Fibroblast of villous mesenchyme (primary cell): ENCODE measurements at regions not wholly inside any gene's neighbourhood (a gene's known extent, or its start where the extent isn't known, plus 50 kb on each side); places are given as distances from the start of the nearest gene placed in this dataset.
A peak's percentile ranks its signal among the peaks of the same experiment; 100 is the strongest.
"Not testable (repeated sequence)": the region's sequence is repeated elsewhere in the genome, so short reads cannot be mapped to it uniquely, and the experiment has no call there.

Source experiments
- DNase-seq: peaks from one replicate; pipeline ENCODE4 v3.0.0-alpha.2; 2010; ENCODE audit warnings: low read depth
- H3K4me3 ChIP-seq: 2 replicates; pipeline ENCODE4 v1.5.1; 2011; ENCODE audit warnings: low read depth, mild to moderate bottlenecking, low read length
- CTCF ChIP-seq: IDR thresholded peaks from 2 replicates; pipeline ENCODE4 v1.5.1; 2012; ENCODE audit warnings: low read depth, mild to moderate bottlenecking, low read length; ENCODE audit not compliant: insufficient read depth

GRCh38 chr2:215635071-215635787 is 199.4 kb upstream of the FN1 start:
- no peak for TF ChIP-seq CTCF
- H3K4me3 ChIP-seq: no peak overlapping the region
- DNase-seq: no peak

- TF ChIP-seq CTCF: no peak
- DNase-seq: no peak
Measured at GRCh38 chr2:215633360-215633759, 197.5 kb upstream of the FN1 start.

DNA sequence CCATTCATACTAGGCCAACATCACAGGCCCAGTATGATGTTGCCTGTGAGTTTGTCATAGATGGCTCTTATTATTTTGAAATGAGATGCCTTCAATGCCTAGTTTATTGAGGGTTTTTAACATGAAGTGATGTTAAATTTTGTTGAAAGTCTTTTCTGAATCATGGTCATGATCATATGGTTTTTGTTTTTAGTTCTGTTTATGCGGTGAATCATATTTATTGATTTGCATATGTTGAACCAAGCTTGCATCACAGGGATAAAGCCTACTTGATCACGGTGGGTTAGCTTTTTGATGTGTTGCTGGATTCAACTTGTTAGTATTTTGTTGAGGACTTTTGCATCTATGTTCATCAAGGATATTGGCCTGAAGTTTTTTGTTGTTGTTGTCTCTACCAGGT is 195.8 kb upstream of the FN1 start:
- TF ChIP-seq CTCF: no peak
- no peak for DNase-seq
- H3K4me3 ChIP-seq: no peak overlapping the region

More at GRCh38 chr2:215633360-215633759, 197.5 kb upstream of the FN1 start:
- no peak overlapping the region for H3K4me3 ChIP-seq

DNA sequence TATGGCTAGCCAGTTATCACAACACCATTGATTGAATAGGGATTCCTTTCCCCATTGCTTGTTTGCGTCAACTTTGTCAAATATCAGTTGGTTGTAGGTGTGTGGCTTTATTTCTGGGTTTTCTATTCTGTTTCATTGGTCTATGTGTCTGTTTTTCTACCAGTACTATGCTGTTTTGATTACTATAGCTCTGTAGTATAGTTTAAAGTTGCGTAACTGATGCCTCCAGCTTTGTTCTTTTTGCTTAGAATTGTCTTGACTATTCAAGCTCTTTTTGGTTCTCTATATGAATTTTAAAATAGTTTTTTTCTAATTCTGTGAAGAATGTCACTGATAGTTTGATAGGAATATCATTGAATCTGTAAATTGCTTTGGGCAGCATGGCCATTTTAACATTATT is 194.9 kb upstream of the FN1 start:
- DNase-seq, H3K4me3 ChIP-seq: not testable (repeated sequence)

DNA sequence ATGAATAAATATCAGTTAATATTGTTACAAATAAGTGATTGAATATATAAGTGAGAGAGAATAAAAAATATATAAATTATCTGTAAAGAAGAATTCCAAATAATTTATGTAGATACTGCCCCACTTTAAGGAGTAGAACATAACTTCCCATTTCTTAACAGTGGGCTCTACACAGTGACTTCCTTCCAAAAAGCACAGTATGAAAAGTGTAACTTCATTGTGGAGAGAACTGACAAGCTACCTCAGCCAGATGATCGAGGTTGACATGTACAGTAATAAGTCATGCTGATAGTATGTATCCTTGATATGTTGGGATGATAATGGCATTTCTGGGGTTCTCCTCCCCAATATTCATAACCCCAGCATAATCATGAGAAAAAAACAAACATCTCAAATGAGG is 191.9 kb upstream of the FN1 start:
- no peak overlapping the region for H3K4me3 ChIP-seq

DNA sequence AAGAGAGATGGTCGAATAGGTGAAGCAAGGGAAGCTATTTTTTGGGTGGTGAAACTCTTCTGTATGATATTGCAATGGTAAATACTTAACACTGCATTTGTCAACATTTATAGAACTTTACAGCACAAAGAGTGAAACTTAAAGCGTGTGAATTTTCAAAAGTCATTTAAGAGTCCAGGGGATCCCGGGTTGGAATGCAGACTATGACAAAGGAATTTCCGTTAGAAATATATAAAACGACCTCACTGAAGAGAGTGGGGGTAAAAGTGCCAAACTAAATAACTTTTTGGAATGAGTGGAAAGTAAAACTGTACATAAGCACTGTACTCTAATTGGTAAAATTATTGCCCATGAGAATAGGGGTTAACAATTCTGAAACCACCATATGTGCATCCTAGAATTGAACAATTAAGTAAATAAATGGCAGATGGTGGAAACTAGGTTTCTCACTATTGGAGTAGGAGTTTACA is 191.0 kb upstream of the FN1 start:
- TF ChIP-seq CTCF: no peak
- peak; percentile 67 for DNase-seq
- H3K4me3 ChIP-seq: no peak overlapping the region

More for the DNA sequence above, 191.9 kb upstream of the FN1 start:
- TF ChIP-seq CTCF: no peak
- DNase-seq: no peak

GRCh38 chr2:215626063-215626462 is 190.2 kb upstream of the FN1 start:
- TF ChIP-seq CTCF: no peak
- no peak for DNase-seq
- no peak overlapping the region for H3K4me3 ChIP-seq
